NCI-H2196 (cell line): ENCODE measurements at regions not wholly inside any gene's neighbourhood (a gene's known extent, or its start where the extent isn't known, plus 50 kb on each side); places are given as distances from the start of the nearest gene placed in this dataset.

Experiments used
- DNase-seq: peaks from one replicate; lab custom pipeline; 2025; ENCODE audit not compliant: unreplicated experiment; lab: John Stamatoyannopoulos, UW

- DNase-seq, result no peak
Measured at GRCh38 chr14:60563113-60563512, 54.2 kb downstream of the SIX6 start.

GRCh38 chr14:60565211-60565610 is 56.3 kb downstream of the SIX6 start:
- DNase-seq, result peak; percentile 32

GRCh38 chr14:60566101-60566500 is 57.2 kb downstream of the SIX6 start:
- DNase-seq, result no peak

GRCh38 chr14:60573943-60574495 is 65.1 kb downstream of the SIX6 start:
- DNase-seq, result no peak

GRCh38 chr14:60575008-60575407 is 66.1 kb downstream of the SIX6 start:
- no peak for DNase-seq

- DNase-seq, result no peak
Measured at GRCh38 chr14:60585676-60586075, 63.6 kb downstream of the SIX1 start.

- no peak for DNase-seq
Measured at GRCh38 chr14:60589442-60589841, 59.8 kb downstream of the SIX1 start.

GRCh38 chr14:60590991-60591414 is 58.3 kb downstream of the SIX1 start:
- no peak for DNase-seq
